ENCODE measurements at regions not wholly inside any gene's neighbourhood (a gene's known extent, or its start where the extent isn't known, plus 50 kb on each side); places are given as distances from the start of the nearest gene placed in this dataset.

- Histone ChIP-seq H3K27ac (no peak overlapping the region), H3K4me3 (replicated peaks in 1 of 3) (no peak overlapping the region), H3K9me3 (no peaks in the 10 kb centered on the region), H3K4me1 (no peaks in the 10 kb centered on the region), H3K36me3 (no peaks in the 10 kb centered on the region), H3K27me3 (no peaks in the 10 kb centered on the region)
- intact Hi-C loops (cut with DNase I) = no loop called here
- WGBS, 2 donors = 84% methylated on average over 5 of the region's 5 CpGs
- DNase-seq = no peak
- no peak for TF ChIP-seq CTCF (IDR thresholded peaks at IDR 0.05)
- no peak for TF ChIP-seq POLR2A (IDR thresholded peaks at IDR 0.05)
Observed at GRCh38 chr3:191889106-191889505, 428.1 kb downstream of the PYDC2 start.

- Histone ChIP-seq H3K4me3 (replicated peaks in 1 of 3) (no peak overlapping the region), H3K27me3 (no peaks in the 10 kb centered on the region), H3K27ac (no peak overlapping the region), H3K9me3 (no peaks in the 10 kb centered on the region), H3K4me1 (no peaks in the 10 kb centered on the region), H3K36me3 (no peaks in the 10 kb centered on the region)
- DNase-seq = no peak
- TF ChIP-seq CTCF (IDR thresholded peaks at IDR 0.05) = no peak
- TF ChIP-seq POLR2A (IDR thresholded peaks at IDR 0.05) = no peak
- WGBS, 2 donors = 70 to 81% methylated on average over 1 of the region's 1 CpG
- intact Hi-C loops (cut with DNase I) = no loop called here
Observed at GRCh38 chr3:191889756-191890155, 428.8 kb downstream of the PYDC2 start.

GRCh38 chr3:191894406-191894805 is 433.4 kb downstream of the PYDC2 start:
- DNase-seq = no peak
- intact Hi-C loops (cut with DNase I) = no loop called here
- WGBS, 2 donors = 77 to 82% methylated on average over 1 of the region's 1 CpG
- no peak for TF ChIP-seq CTCF (IDR thresholded peaks at IDR 0.05)
- no peak for TF ChIP-seq POLR2A (IDR thresholded peaks at IDR 0.05)
- Histone ChIP-seq H3K27ac (no peak overlapping the region), H3K36me3 (no peaks in the 10 kb centered on the region), H3K27me3 (no peaks in the 10 kb centered on the region), H3K4me1 (no peaks in the 10 kb centered on the region), H3K4me3 (replicated peaks in 1 of 3) (no peak overlapping the region), H3K9me3 (no peaks in the 10 kb centered on the region)

GRCh38 chr3:191901741-191902140 is 440.8 kb downstream of the PYDC2 start:
- DNase-seq = no peak
- WGBS, 2 donors = 87 to 93% methylated on average over 2 of the region's 2 CpGs
- Histone ChIP-seq H3K27ac (no peak overlapping the region), H3K4me1 (no peaks in the 10 kb centered on the region), H3K36me3 (no peaks in the 10 kb centered on the region), H3K27me3 (no peaks in the 10 kb centered on the region), H3K9me3 (no peaks in the 10 kb centered on the region), H3K4me3 (replicated peaks in 1 of 3) (no peak overlapping the region)
- TF ChIP-seq POLR2A (IDR thresholded peaks at IDR 0.05) = no peak
- TF ChIP-seq CTCF (IDR thresholded peaks at IDR 0.05) = no peak
- intact Hi-C loops (cut with DNase I) = no loop called here

GRCh38 chr3:191912616-191913204 is 451.7 kb downstream of the PYDC2 start:
- peaks cover 0 to 8% of the 10 kb centered on the region in 2 donors for H3K4me1 ChIP-seq
- no peak for DNase-seq
- WGBS, 2 donors = 84 to 86% methylated on average over 11 of the region's 11 CpGs
- H3K27me3 ChIP-seq = no peaks in the 10 kb centered on the region
- no peak overlapping the region for H3K4me3 ChIP-seq (replicated peaks in 1 of 3)
- H3K36me3 ChIP-seq = no peaks in the 10 kb centered on the region
- TF ChIP-seq CTCF (IDR thresholded peaks at IDR 0.05) = no peak
- no peak for TF ChIP-seq POLR2A (IDR thresholded peaks at IDR 0.05)
- H3K27ac ChIP-seq = no peak overlapping the region
- intact Hi-C loops (cut with DNase I) = no loop called here
- no peaks in the 10 kb centered on the region for H3K9me3 ChIP-seq
